Fibroblast of pulmonary artery (primary cell): ENCODE measurements at regions not wholly inside any gene's neighbourhood (a gene's known extent, or its start where the extent isn't known, plus 50 kb on each side); places are given as distances from the start of the nearest gene placed in this dataset.
A peak's percentile ranks its signal among the peaks of the same experiment; 100 is the strongest.

Experiments used
- DNase-seq: peaks from one replicate; pipeline ENCODE4 v3.0.0-alpha.2; 2010; ENCODE audit warnings: low read depth
- H3K4me3 ChIP-seq: replicated peaks from 2 replicates; pipeline ENCODE4 v1.5.1; 2011; ENCODE audit warnings: low read depth, mild to moderate bottlenecking, control low read depth, low read length, moderate library complexity
- TF ChIP-seq, protein P1 (sequence below): IDR thresholded peaks from 2 replicates; pipeline ENCODE4 v1.5.1; 2011; ENCODE audit warnings: mild to moderate bottlenecking, control low read depth, low read length, inconsistent platforms; ENCODE audit errors: missing control alignments

DNA sequence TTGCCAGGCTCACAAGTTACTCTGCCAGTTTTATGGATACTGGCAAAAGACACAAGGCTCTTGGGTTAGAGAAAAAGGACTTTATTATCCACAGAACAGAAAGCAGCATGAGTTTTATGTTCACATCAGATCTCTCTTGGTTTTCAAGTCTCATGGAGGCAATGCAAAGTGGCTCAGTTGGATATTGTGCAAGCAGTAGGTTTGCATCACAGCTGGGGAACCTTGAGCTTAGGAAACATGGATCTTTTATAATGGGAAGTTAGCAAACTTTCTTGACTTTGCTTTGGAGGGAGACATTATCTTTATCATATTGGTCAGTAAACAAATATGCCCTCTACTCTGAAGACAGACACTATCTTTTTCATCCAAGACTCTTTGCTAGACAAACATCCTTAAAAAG lies 109.2 kb upstream of the GRPR start:
- TF ChIP-seq, protein P1, sequence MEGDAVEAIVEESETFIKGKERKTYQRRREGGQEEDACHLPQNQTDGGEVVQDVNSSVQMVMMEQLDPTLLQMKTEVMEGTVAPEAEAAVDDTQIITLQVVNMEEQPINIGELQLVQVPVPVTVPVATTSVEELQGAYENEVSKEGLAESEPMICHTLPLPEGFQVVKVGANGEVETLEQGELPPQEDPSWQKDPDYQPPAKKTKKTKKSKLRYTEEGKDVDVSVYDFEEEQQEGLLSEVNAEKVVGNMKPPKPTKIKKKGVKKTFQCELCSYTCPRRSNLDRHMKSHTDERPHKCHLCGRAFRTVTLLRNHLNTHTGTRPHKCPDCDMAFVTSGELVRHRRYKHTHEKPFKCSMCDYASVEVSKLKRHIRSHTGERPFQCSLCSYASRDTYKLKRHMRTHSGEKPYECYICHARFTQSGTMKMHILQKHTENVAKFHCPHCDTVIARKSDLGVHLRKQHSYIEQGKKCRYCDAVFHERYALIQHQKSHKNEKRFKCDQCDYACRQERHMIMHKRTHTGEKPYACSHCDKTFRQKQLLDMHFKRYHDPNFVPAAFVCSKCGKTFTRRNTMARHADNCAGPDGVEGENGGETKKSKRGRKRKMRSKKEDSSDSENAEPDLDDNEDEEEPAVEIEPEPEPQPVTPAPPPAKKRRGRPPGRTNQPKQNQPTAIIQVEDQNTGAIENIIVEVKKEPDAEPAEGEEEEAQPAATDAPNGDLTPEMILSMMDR = no peak
- H3K4me3 ChIP-seq = no peak overlapping the region
- peak; percentile 26 for DNase-seq

DNA sequence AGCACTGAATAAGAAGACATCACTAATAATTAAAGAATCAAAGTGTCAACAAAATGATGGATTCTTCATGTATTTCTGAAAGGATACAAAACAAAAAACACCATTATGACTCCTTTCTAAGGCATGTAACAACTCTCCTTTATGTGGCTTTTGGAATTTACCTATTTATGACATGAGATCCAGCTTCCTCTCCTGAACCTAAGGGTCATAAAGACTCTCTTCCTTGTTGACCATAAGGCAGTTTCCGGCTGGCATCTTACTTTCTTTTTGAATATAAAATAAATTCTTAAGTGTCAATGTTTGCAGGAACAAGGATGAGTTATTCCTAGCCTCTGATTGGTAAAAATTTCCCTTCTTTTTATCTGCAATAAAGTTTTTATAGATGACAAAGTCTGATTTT lies 111.1 kb upstream of the GRPR start:
- H3K4me3 ChIP-seq = no peak overlapping the region
- TF ChIP-seq, protein P1 = no peak
- no peak for DNase-seq

DNA sequence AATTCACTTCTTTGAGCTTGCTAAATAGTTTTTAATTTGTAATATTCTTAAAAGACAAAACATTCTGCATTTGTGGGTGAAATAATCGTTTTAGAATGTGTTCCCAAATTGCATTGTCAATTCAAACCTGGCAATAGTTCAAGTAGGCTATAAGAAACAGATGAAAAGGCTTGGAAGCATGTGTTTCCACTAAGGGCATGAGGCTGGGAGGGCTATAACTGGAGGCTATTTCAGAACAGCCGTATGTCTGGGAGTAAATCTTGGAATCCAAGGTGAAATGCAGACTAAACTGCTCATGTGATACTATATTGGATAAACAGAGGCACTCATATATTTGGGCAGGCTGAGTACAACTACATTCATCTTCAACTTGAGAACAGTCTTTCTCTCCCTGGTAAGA lies 117.4 kb upstream of the GRPR start:
- TF ChIP-seq, protein P1 = no peak
- DNase-seq = no peak
- H3K4me3 ChIP-seq = no peak overlapping the region

DNA sequence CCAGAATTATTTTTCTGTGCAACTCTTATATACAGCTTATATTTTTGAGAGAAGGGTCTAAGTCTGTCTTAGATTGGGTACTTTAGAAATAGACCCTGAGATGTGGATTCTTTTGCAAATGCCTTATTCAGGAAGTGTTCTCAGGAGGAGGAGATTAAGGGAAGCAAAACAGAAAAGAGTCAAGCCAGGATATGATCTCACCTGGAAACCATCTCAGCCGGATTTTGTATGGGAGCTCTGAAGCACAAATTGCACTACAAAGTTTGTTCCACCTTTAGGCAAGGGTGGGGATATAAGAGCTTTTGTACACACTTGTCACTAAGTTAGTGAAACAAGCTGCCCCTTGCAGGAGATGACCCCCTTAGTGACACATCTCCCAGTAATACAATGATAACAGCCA lies 121.2 kb upstream of the GRPR start:
- no peak overlapping the region for H3K4me3 ChIP-seq
- TF ChIP-seq, protein P1 = no peak
- peak; percentile 41 for DNase-seq

DNA sequence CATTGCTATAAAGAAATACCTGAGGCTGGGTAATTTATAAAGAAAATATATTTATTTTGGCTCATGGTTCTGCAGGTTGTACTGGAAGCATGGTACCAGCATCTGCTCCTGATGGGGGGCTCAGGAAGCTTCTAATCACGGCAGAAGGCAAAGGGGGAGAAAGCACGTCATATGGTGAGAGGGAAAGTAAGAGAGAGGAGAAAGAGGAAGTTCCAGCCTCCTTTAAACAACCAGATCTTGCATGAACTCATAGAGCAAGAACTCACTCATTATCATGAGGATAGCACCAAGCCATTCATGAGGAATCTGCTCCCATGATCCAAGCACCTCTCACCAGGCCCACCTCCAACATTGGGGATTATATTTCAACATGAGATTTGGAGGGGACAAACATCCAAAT lies 125.0 kb upstream of the GRPR start:
- no peak for DNase-seq
- TF ChIP-seq, protein P1 = no peak
- H3K4me3 ChIP-seq = no peak overlapping the region

DNA sequence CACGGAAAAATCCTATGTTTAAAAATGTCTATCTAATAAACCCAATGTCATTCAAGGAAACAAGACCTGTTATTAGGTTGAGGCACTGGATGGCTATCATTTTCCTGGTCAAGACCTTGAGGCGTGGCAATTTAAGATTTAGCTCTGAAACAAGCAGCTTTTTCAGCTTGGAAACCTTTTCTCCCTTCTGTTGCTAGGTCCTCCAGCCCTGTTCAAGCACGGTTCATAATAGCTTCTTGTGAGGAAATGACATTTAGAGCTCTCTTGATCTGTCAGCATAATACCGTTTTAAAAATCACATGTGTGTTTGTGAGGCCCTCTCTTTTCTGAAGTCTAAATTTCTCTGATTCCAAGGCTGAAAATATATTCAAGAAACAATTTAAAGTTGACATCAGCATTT lies 133.6 kb upstream of the GRPR start:
- no peak for DNase-seq
- H3K4me3 ChIP-seq = no peak overlapping the region
- TF ChIP-seq, protein P1 = no peak
